ENCODE measurements at regions not wholly inside any gene's neighbourhood (a gene's known extent, or its start where the extent isn't known, plus 50 kb on each side); places are given as distances from the start of the nearest gene placed in this dataset.

- Histone ChIP-seq H3K9me3 (no peaks in the 10 kb centered on the region), H3K4me1 (no peaks in the 10 kb centered on the region), H3K27me3 (no peaks in the 10 kb centered on the region), H3K4me3 (no peak overlapping the region), H3K36me3 (no peaks in the 10 kb centered on the region), H3K27ac (no peak overlapping the region)
- intact Hi-C loops (cut with DNase I), result no loop called here
- TF ChIP-seq CTCF (IDR thresholded peaks at IDR 0.05), result no peak
- no peak for ATAC-seq
- no peak for DNase-seq
These were observed 374.3 kb downstream of the VPS13C start for GRCh38 chr15:61685971-61686370.

GRCh38 chr15:61685534-61685933 lies 374.7 kb downstream of the VPS13C start:
- TF ChIP-seq CTCF (IDR thresholded peaks at IDR 0.05), result no peak
- H3K9me3 ChIP-seq, result no peaks in the 10 kb centered on the region
- no peak overlapping the region for H3K4me3 ChIP-seq
- ATAC-seq (peak; percentile 45), DNase-seq (no peak)
- intact Hi-C loops (cut with DNase I), result no loop called here
- no peaks in the 10 kb centered on the region for H3K4me1 ChIP-seq
- H3K27ac ChIP-seq, result no peak overlapping the region
- no peaks in the 10 kb centered on the region for H3K36me3 ChIP-seq
- no peaks in the 10 kb centered on the region for H3K27me3 ChIP-seq

- H3K27ac ChIP-seq, result no peak overlapping the region
- no peaks in the 10 kb centered on the region for H3K27me3 ChIP-seq
- H3K36me3 ChIP-seq, result no peaks in the 10 kb centered on the region
- H3K4me1 ChIP-seq, result no peaks in the 10 kb centered on the region
- TF ChIP-seq CTCF (IDR thresholded peaks at IDR 0.05), result no peak
- ATAC-seq (no peak), DNase-seq (no peak)
- H3K4me3 ChIP-seq, result no peak overlapping the region
- H3K9me3 ChIP-seq, result no peaks in the 10 kb centered on the region
- intact Hi-C loops (cut with DNase I), result no loop called here
These were observed 375.3 kb downstream of the VPS13C start for GRCh38 chr15:61684749-61685467.

- intact Hi-C loops (cut with DNase I), result no loop called here
- H3K4me1 ChIP-seq, result no peaks in the 10 kb centered on the region
These were observed 377.1 kb downstream of the VPS13C start for GRCh38 chr15:61682891-61683735.

More at GRCh38 chr15:61682891-61683735, 377.1 kb downstream of the VPS13C start:
- Histone ChIP-seq H3K9me3 (no peaks in the 10 kb centered on the region), H3K27ac (no peak overlapping the region), H3K27me3 (no peaks in the 10 kb centered on the region), H3K36me3 (no peaks in the 10 kb centered on the region), H3K4me3 (no peak overlapping the region)
- ATAC-seq, result peak; percentile 92
- TF ChIP-seq CTCF (IDR thresholded peaks at IDR 0.05), result no peak
- DNase-seq, result peak in 2 of 4 donors; percentile 12 to 18

Data from left lung (tissue), 4 donors.